HG03064 (cell line): ENCODE measurements at regions not wholly inside any gene's neighbourhood (a gene's known extent, or its start where the extent isn't known, plus 50 kb on each side); places are given as distances from the start of the nearest gene placed in this dataset.

Experiments
- ATAC-seq: cut with Tn5 transposase; IDR thresholded peaks from one replicate; pipeline ENCODE4 v1.9.1; 2021; ENCODE audit warnings: low read depth; ENCODE audit not compliant: unreplicated experiment

GRCh38 chr9:115951977-115952376 lies 201.6 kb upstream of the PAPPA start:
- no peak for ATAC-seq

GRCh38 chr9:115952430-115953292 lies 200.9 kb upstream of the PAPPA start:
- no peak for ATAC-seq

- no peak for ATAC-seq
Observed at GRCh38 chr9:115956371-115956770, 197.2 kb upstream of the PAPPA start.

- ATAC-seq: no peak
Observed at GRCh38 chr9:115957585-115957984, 196.0 kb upstream of the PAPPA start.

- no peak for ATAC-seq
Observed at GRCh38 chr9:115964710-115965347, 188.8 kb upstream of the PAPPA start.

- ATAC-seq: no peak
Observed at GRCh38 chr9:115966660-115967059, 186.9 kb upstream of the PAPPA start.

GRCh38 chr9:115969096-115969495 lies 184.5 kb upstream of the PAPPA start:
- ATAC-seq: no peak

- ATAC-seq: no peak
Observed at GRCh38 chr9:115972362-115972761, 181.2 kb upstream of the PAPPA start.

GRCh38 chr9:115972843-115973595 lies 180.6 kb upstream of the PAPPA start:
- ATAC-seq: no peak

- no peak for ATAC-seq
Observed at GRCh38 chr9:115976781-115977180, 176.8 kb upstream of the PAPPA start.

- ATAC-seq: no peak
Observed at GRCh38 chr9:115978091-115978490, 175.5 kb upstream of the PAPPA start.

- ATAC-seq: no peak
Observed at GRCh38 chr9:115978659-115979096, 174.9 kb upstream of the PAPPA start.

GRCh38 chr9:115980054-115980453 lies 173.5 kb upstream of the PAPPA start:
- no peak for ATAC-seq

- no peak for ATAC-seq
Observed at GRCh38 chr9:115980502-115980901, 173.1 kb upstream of the PAPPA start.

- ATAC-seq: no peak
Observed at GRCh38 chr9:115980976-115981375, 172.6 kb upstream of the PAPPA start.

- no peak for ATAC-seq
Observed at GRCh38 chr9:115983366-115983765, 170.2 kb upstream of the PAPPA start.

- no peak for ATAC-seq
Observed at GRCh38 chr9:115985657-115986056, 167.9 kb upstream of the PAPPA start.

- ATAC-seq: no peak
Observed at GRCh38 chr9:115986508-115986907, 167.1 kb upstream of the PAPPA start.

GRCh38 chr9:115988701-115989100 lies 164.9 kb upstream of the PAPPA start:
- no peak for ATAC-seq

- ATAC-seq: no peak
Observed at GRCh38 chr9:115989831-115990230, 163.8 kb upstream of the PAPPA start.

- ATAC-seq: no peak
Observed at GRCh38 chr9:115992834-115993233, 160.8 kb upstream of the PAPPA start.
